ENCODE measurements at regions not wholly inside any gene's neighbourhood (a gene's known extent, or its start where the extent isn't known, plus 50 kb on each side); places are given as distances from the start of the nearest gene placed in this dataset.

GRCh38 chr3:10582733-10583132, 77.3 kb upstream of the ATP2B2 start:
- Mint-ChIP-seq H3K4me1 (no peaks in the 10 kb centered on the region), H3K36me3 (no peaks in the 10 kb centered on the region), H3K27me3 (ENCODE audit: insufficient read depth, low read depth) (peaks cover 14% of the 10 kb centered on the region), H3K27ac (no peak overlapping the region), H3K4me3 (no peak overlapping the region), H3K9me3 (no peaks in the 10 kb centered on the region)
- Histone ChIP-seq H3K4me2 (no peak overlapping the region), H3K79me2 (ENCODE audit: low read depth) (no peaks in the 10 kb centered on the region), H4K20me1 (ENCODE audit: low read depth) (no peaks in the 10 kb centered on the region), H2AFZ (replicated peaks) (no peak overlapping the region), H3K27me3 (no peaks in the 10 kb centered on the region), H3K4me1 (no peaks in the 10 kb centered on the region), H3K27ac (no peak overlapping the region), H3F3A (ENCODE audit: low read depth) (no peaks in the 10 kb centered on the region), H3K9me3 (ENCODE audit: low read depth) (no peaks in the 10 kb centered on the region), H3K9ac (no peak overlapping the region), H3K36me3 (no peaks in the 10 kb centered on the region), H3K4me3 (no peak overlapping the region)
- TF ChIP-seq EZH2phosphoT487 (IDR thresholded peaks at IDR 0.05) (no peak), CTCF (IDR thresholded peaks at IDR 0.05) (no peak), EZH2 (IDR thresholded peaks at IDR 0.05) (no peak)
- no peak for DNase-seq (ENCODE audit: low spot score)

GRCh38 chr3:10583798-10584708, 78.7 kb upstream of the ATP2B2 start:
- Histone ChIP-seq H3F3A (ENCODE audit: low read depth) (no peaks in the 10 kb centered on the region), H3K9ac (no peak overlapping the region), H3K4me3 (no peak overlapping the region), H3K9me3 (ENCODE audit: low read depth) (no peaks in the 10 kb centered on the region), H3K79me2 (ENCODE audit: low read depth) (no peaks in the 10 kb centered on the region), H3K27me3 (no peaks in the 10 kb centered on the region), H3K4me2 (no peak overlapping the region), H3K4me1 (no peaks in the 10 kb centered on the region), H2AFZ (replicated peaks) (no peak overlapping the region), H3K27ac (no peak overlapping the region), H4K20me1 (ENCODE audit: low read depth) (no peaks in the 10 kb centered on the region), H3K36me3 (no peaks in the 10 kb centered on the region)
- DNase-seq (ENCODE audit: low spot score), result no peak
- H3K4me1 Mint-ChIP-seq, result no peaks in the 10 kb centered on the region
- H3K27me3 Mint-ChIP-seq (ENCODE audit: insufficient read depth, low read depth), result peaks cover 13% of the 10 kb centered on the region
- H3K36me3 Mint-ChIP-seq, result no peaks in the 10 kb centered on the region
- no peaks in the 10 kb centered on the region for H3K9me3 Mint-ChIP-seq
- no peak for TF ChIP-seq EZH2 (IDR thresholded peaks at IDR 0.05)
- no peak for TF ChIP-seq CTCF (IDR thresholded peaks at IDR 0.05)
- no peak for TF ChIP-seq EZH2phosphoT487 (IDR thresholded peaks at IDR 0.05)
- no peak overlapping the region for H3K27ac Mint-ChIP-seq
- no peak overlapping the region for H3K4me3 Mint-ChIP-seq

- Histone ChIP-seq H4K20me1 (ENCODE audit: low read depth) (no peaks in the 10 kb centered on the region), H3K27ac (no peak overlapping the region), H3K36me3 (no peaks in the 10 kb centered on the region), H3K4me3 (no peak overlapping the region), H2AFZ (replicated peaks) (no peak overlapping the region), H3K4me2 (no peak overlapping the region), H3K9me3 (ENCODE audit: low read depth) (no peaks in the 10 kb centered on the region), H3K9ac (no peak overlapping the region), H3F3A (ENCODE audit: low read depth) (no peaks in the 10 kb centered on the region), H3K4me1 (no peaks in the 10 kb centered on the region), H3K27me3 (peaks cover 6% of the 10 kb centered on the region), H3K79me2 (ENCODE audit: low read depth) (no peaks in the 10 kb centered on the region)
- Mint-ChIP-seq H3K36me3 (no peaks in the 10 kb centered on the region), H3K27ac (no peak overlapping the region), H3K4me1 (no peaks in the 10 kb centered on the region), H3K27me3 (ENCODE audit: insufficient read depth, low read depth) (peaks cover 20% of the 10 kb centered on the region), H3K9me3 (no peaks in the 10 kb centered on the region), H3K4me3 (no peak overlapping the region)
- no peak for TF ChIP-seq EZH2 (IDR thresholded peaks at IDR 0.05)
- TF ChIP-seq CTCF (IDR thresholded peaks at IDR 0.05), result no peak
- TF ChIP-seq EZH2phosphoT487 (IDR thresholded peaks at IDR 0.05), result no peak
- DNase-seq (ENCODE audit: low spot score), result no peak
Measured at GRCh38 chr3:10585945-10586344, 80.6 kb upstream of the ATP2B2 start.
